ENCODE measurements at regions not wholly inside any gene's neighbourhood (a gene's known extent, or its start where the extent isn't known, plus 50 kb on each side); places are given as distances from the start of the nearest gene placed in this dataset.
"Not testable (repeated sequence)": the region's sequence is repeated elsewhere in the genome, so short reads cannot be mapped to it uniquely, and the experiment has no call there.

GRCh38 chr2:236919209-236919608 is 166.5 kb upstream of the COPS8 start:
- CTCF ChIA-PET (ENCODE audit: low intra/inter-chr PET ratio), result no interaction called here

GRCh38 chr2:236919801-236920379 is 165.8 kb upstream of the COPS8 start:
- in situ Hi-C loops (cut with MboI), result not testable (repeated sequence)

More at GRCh38 chr2:236919209-236919608, 166.5 kb upstream of the COPS8 start:
- BruUV-seq (replicated peaks), result no TSS peak
- WGBS (ENCODE audit: insufficient coverage, low coverage, missing lambda C conversion rate), result 1% methylated on average over 9 of the region's 9 CpGs
- Histone ChIP-seq H3K9me1 (ENCODE audit: control insufficient read depth, insufficient read depth, low read length) (no peaks in the 10 kb centered on the region), H4K20me1 (replicated peaks; ENCODE audit: control insufficient read depth, insufficient read depth, low read length) (no peaks in the 10 kb centered on the region), H3K4me2 (ENCODE audit: insufficient read depth, low read length) (no peak overlapping the region), H3K9ac (ENCODE audit: insufficient read depth in 1 of 2, low read depth in 2 of 2, low read length in 2 of 2) (no peak overlapping the region), H3K36me3 (ENCODE audit: control insufficient read depth, insufficient read depth, low read length) (no peaks in the 10 kb centered on the region), H3K9me3 (replicated peaks; ENCODE audit: control insufficient read depth, insufficient read depth, low read depth, low read length) (no peaks in the 10 kb centered on the region), H3K79me2 (ENCODE audit: control insufficient read depth, insufficient read depth, low read length) (no peaks in the 10 kb centered on the region), H3K27ac (ENCODE audit: extremely low read depth, low read depth, low read length) (no peak overlapping the region), H3K4me3 (no peak overlapping the region), H2AFZ (ENCODE audit: low read depth, low read length) (no peak overlapping the region), H3K27me3 (ENCODE audit: control insufficient read depth in 2 of 2, insufficient read depth in 2 of 2, low read length in 2 of 2) (no peaks in the 10 kb centered on the region), H3K4me1 (replicated peaks in 1 of 2; ENCODE audit: control insufficient read depth in 2 of 2, insufficient read depth in 2 of 2, low read length in 2 of 2) (no peaks in the 10 kb centered on the region)
- FAIRE-seq (no peak), ATAC-seq (no peak), DNase-seq (ENCODE audit: extremely low read depth in 1 of 4, low spot score in 3 of 4) (no peak)
- POLR2A ChIA-PET, result interaction anchor here (0.6 kb wide), 1 partner anchor 13 kb away, joined by 4 read pairs; no protein-coding TSS in a partner anchor
- in situ Hi-C loops (cut with MboI), result no loop called here
- intact Hi-C loops (cut with micrococcal nuclease), result no loop called here
- TF ChIP-seq ZNF347 (CRISPR knock-in tag; IDR thresholded peaks at IDR 0.05; ENCODE audit: low read depth) (no peak), HCFC1 (IDR thresholded peaks at IDR 0.05; ENCODE audit: low read depth, low read length) (no peak), ZNF512 (tag; IDR thresholded peaks at IDR 0.05) (no peak), CEBPB (tag; IDR thresholded peaks at IDR 0.05) (no peak), DNMT1 (IDR thresholded peaks at IDR 0.05) (no peak), PPARD (CRISPR knock-in tag; IDR thresholded peaks at IDR 0.05) (no peak), ZNF764 (CRISPR knock-in tag; IDR thresholded peaks at IDR 0.05; ENCODE audit: low read depth) (no peak), HIVEP1 (CRISPR knock-in tag; IDR thresholded peaks at IDR 0.05) (no peak), SMAD4 (CRISPR knock-in tag; conservative IDR thresholded peaks at IDR 0.05) (no peak), PHF20 (IDR thresholded peaks at IDR 0.05; ENCODE audit: partially characterized antibody) (no peak), ZNF511 (CRISPR knock-in tag; IDR thresholded peaks at IDR 0.05) (no peak), PML (IDR thresholded peaks at IDR 0.05; ENCODE audit: low read length) (no peak), EGR1 (conservative IDR thresholded peaks at IDR 0.05) (no peak), TSC22D4 (tag; IDR thresholded peaks at IDR 0.05) (no peak)

More at GRCh38 chr2:236919801-236920379, 165.8 kb upstream of the COPS8 start:
- H3K4me2 ChIP-seq (ENCODE audit: insufficient read depth, low read length); H3K27ac ChIP-seq (ENCODE audit: extremely low read depth, low read depth, low read length); H3K27me3 ChIP-seq (ENCODE audit: control insufficient read depth in 2 of 2, insufficient read depth in 2 of 2, low read length in 2 of 2); H3K79me2 ChIP-seq (ENCODE audit: control insufficient read depth, insufficient read depth, low read length); ATAC-seq; H3K4me1 ChIP-seq (replicated peaks in 1 of 2; ENCODE audit: control insufficient read depth in 2 of 2, insufficient read depth in 2 of 2, low read length in 2 of 2); BruUV-seq (replicated peaks); H3K9ac ChIP-seq (ENCODE audit: insufficient read depth in 1 of 2, low read depth in 2 of 2, low read length in 2 of 2); POLR2A ChIA-PET; DNase-seq (ENCODE audit: extremely low read depth in 1 of 4, low spot score in 3 of 4); FAIRE-seq; intact Hi-C loops (cut with micrococcal nuclease); H3K4me3 ChIP-seq; H3K9me3 ChIP-seq (replicated peaks; ENCODE audit: control insufficient read depth, insufficient read depth, low read depth, low read length); H2AFZ ChIP-seq (ENCODE audit: low read depth, low read length); H4K20me1 ChIP-seq (replicated peaks; ENCODE audit: control insufficient read depth, insufficient read depth, low read length); CTCF ChIA-PET (ENCODE audit: low intra/inter-chr PET ratio); H3K36me3 ChIP-seq (ENCODE audit: control insufficient read depth, insufficient read depth, low read length); H3K9me1 ChIP-seq (ENCODE audit: control insufficient read depth, insufficient read depth, low read length): not testable (repeated sequence)
- WGBS (ENCODE audit: insufficient coverage, low coverage, missing lambda C conversion rate), result 0% methylated on average over 8 of the region's 11 CpGs

All from K562 (cell line).